NCI-H345 treated with DMSO at 0.1 percent for 48 hours (cell line): ENCODE measurements at regions not wholly inside any gene's neighbourhood (a gene's known extent, or its start where the extent isn't known, plus 50 kb on each side); places are given as distances from the start of the nearest gene placed in this dataset.

Experiments
- DNase-seq: peaks from one replicate; lab custom pipeline; 2025; ENCODE audit not compliant: unreplicated experiment; lab: John Stamatoyannopoulos, UW

GRCh38 chr5:158309088-158309807, 450.3 kb upstream of the CLINT1 start:
- DNase-seq: no peak

- no peak for DNase-seq
These were observed 449.6 kb upstream of the CLINT1 start for GRCh38 chr5:158308429-158309025.

- no peak for DNase-seq
These were observed 446.9 kb upstream of the CLINT1 start for GRCh38 chr5:158305861-158306260.

- DNase-seq: no peak
These were observed 445.7 kb upstream of the CLINT1 start for GRCh38 chr5:158304607-158305006.

GRCh38 chr5:158303883-158304282, 444.9 kb upstream of the CLINT1 start:
- no peak for DNase-seq

GRCh38 chr5:158303275-158303674, 444.3 kb upstream of the CLINT1 start:
- no peak for DNase-seq

GRCh38 chr5:158302029-158302428, 443.1 kb upstream of the CLINT1 start:
- DNase-seq: no peak

GRCh38 chr5:158301186-158301585, 442.2 kb upstream of the CLINT1 start:
- no peak for DNase-seq

- no peak for DNase-seq
These were observed 441.3 kb upstream of the CLINT1 start for GRCh38 chr5:158300256-158300655.

GRCh38 chr5:158297002-158297527, 438.1 kb upstream of the CLINT1 start:
- DNase-seq: no peak

GRCh38 chr5:158294701-158295100, 435.8 kb upstream of the CLINT1 start:
- DNase-seq: no peak

- no peak for DNase-seq
These were observed 434.0 kb upstream of the CLINT1 start for GRCh38 chr5:158292981-158293380.

- no peak for DNase-seq
These were observed 431.0 kb upstream of the CLINT1 start for GRCh38 chr5:158289967-158290366.

- DNase-seq: no peak
These were observed 429.3 kb upstream of the CLINT1 start for GRCh38 chr5:158288272-158288657.

- no peak for DNase-seq
These were observed 428.8 kb upstream of the CLINT1 start for GRCh38 chr5:158287643-158288271.

GRCh38 chr5:158286827-158287226, 427.9 kb upstream of the CLINT1 start:
- DNase-seq: no peak

GRCh38 chr5:158285698-158286097, 426.8 kb upstream of the CLINT1 start:
- DNase-seq: no peak

GRCh38 chr5:158284242-158284641, 425.3 kb upstream of the CLINT1 start:
- DNase-seq: no peak

GRCh38 chr5:158283397-158283796, 424.5 kb upstream of the CLINT1 start:
- no peak for DNase-seq

GRCh38 chr5:158278216-158278925, 419.4 kb upstream of the CLINT1 start:
- no peak for DNase-seq

- no peak for DNase-seq
These were observed 418.3 kb upstream of the CLINT1 start for GRCh38 chr5:158277276-158277675.

GRCh38 chr5:158276692-158277091, 417.7 kb upstream of the CLINT1 start:
- no peak for DNase-seq
